CD14-positive monocyte (primary cell): ENCODE measurements at regions not wholly inside any gene's neighbourhood (a gene's known extent, or its start where the extent isn't known, plus 50 kb on each side); places are given as distances from the start of the nearest gene placed in this dataset.

Experiments
- DNase-seq, 3 donors: peaks; one replicate each; pipeline ENCODE4 v3.0.0-alpha.2; 2011 to 2022
- H2AFZ ChIP-seq: 2 replicates; pipeline ENCODE4 v1.6.0; 2012; ENCODE audit warnings: mild to moderate bottlenecking, low read depth, low read length, inconsistent platforms; ENCODE audit not compliant: insufficient read depth, poor library complexity, severe bottlenecking
- H3K27ac ChIP-seq, 2 donors: 1 replicate in 1 of 2; 2 replicates in 1 of 2; pipeline ENCODE4 v1.5.1; 2012 to 2013; ENCODE audit warnings: low read length in 2 of 2, control low read depth in 1 of 2, inconsistent platforms in 1 of 2, low read depth in 1 of 2, mild to moderate bottlenecking in 1 of 2
- H3K27me3 ChIP-seq, 2 donors: one replicate each; pipeline versions ENCODE4 v1.6.0 to v1.6.1; 2011 to 2013; ENCODE audit warnings: low read length in 2 of 2; ENCODE audit not compliant: control insufficient read depth in 2 of 2, insufficient read depth in 2 of 2
- H3K36me3 ChIP-seq, 2 donors: replicated peaks in 1 of 2; 1 replicate in 1 of 2; 2 replicates in 1 of 2; pipeline versions ENCODE4 v1.5.1 to v1.6.1; 2012 to 2013; ENCODE audit warnings: low read length in 2 of 2, control low read depth in 1 of 2, inconsistent platforms in 1 of 2, mild to moderate bottlenecking in 1 of 2; ENCODE audit not compliant: insufficient read depth in 2 of 2, control insufficient read depth in 1 of 2
- H3K4me1 ChIP-seq, 2 donors: 1 replicate in 1 of 2; 2 replicates in 1 of 2; pipeline versions ENCODE4 v1.5.1 to v1.6.1; 2012 to 2013; ENCODE audit warnings: low read length in 2 of 2, control low read depth in 1 of 2, inconsistent platforms in 1 of 2, mild to moderate bottlenecking in 1 of 2, moderate library complexity in 1 of 2; ENCODE audit not compliant: insufficient read depth in 2 of 2, control insufficient read depth in 1 of 2
- H3K4me2 ChIP-seq: replicated peaks from 2 replicates; pipeline ENCODE3; 2012; ENCODE audit warnings: low read length, moderate library complexity, mild to moderate bottlenecking; ENCODE audit not compliant: poor library complexity, severe bottlenecking; ENCODE audit errors: extremely low read depth
- H3K4me3 ChIP-seq, 3 experiments: fragments of 200-600 bp in 1 of 3; sonication (generic) in 1 of 3; replicated peaks in 1 of 3; 1 replicate in 2 of 3; 2 replicates in 1 of 3; pipeline ENCODE4 v1.5.1; 2011 to 2013; ENCODE audit warnings: low read length in 3 of 3, mild to moderate bottlenecking in 3 of 3, control low read depth in 2 of 3, low read depth in 2 of 3, inconsistent platforms in 1 of 3, moderate library complexity in 1 of 3
- H3K79me2 ChIP-seq: 2 replicates; pipeline ENCODE4 v1.6.0; 2012; ENCODE audit warnings: mild to moderate bottlenecking, control low read depth, inconsistent platforms, low read length, moderate library complexity; ENCODE audit not compliant: insufficient read depth
- H3K9ac ChIP-seq: 2 replicates; pipeline ENCODE4 v1.6.0; 2017; ENCODE audit warnings: low read length, mild to moderate bottlenecking; ENCODE audit not compliant: insufficient read depth, poor library complexity, severe bottlenecking
- H3K9me3 ChIP-seq, 2 donors: replicated peaks in 1 of 2; 1 replicate in 1 of 2; 2 replicates in 1 of 2; pipeline versions ENCODE4 v1.5.1 to v1.6.1; 2012 to 2013; ENCODE audit warnings: low read length in 2 of 2, control low read depth in 1 of 2; ENCODE audit not compliant: control insufficient read depth in 1 of 2, insufficient read depth in 1 of 2
- H4K20me1 ChIP-seq: 2 replicates; pipeline ENCODE4 v1.6.0; 2012; ENCODE audit warnings: mild to moderate bottlenecking, low read length, control low read depth, moderate library complexity; ENCODE audit not compliant: insufficient read depth
- H3K27ac Mint-ChIP-seq, 7 donors: one replicate each; pipeline ENCODE4 v1.8.0; 2020; ENCODE audit warnings: mild to moderate bottlenecking in 7 of 7, mixed read lengths in 7 of 7, moderate library complexity in 6 of 7, inconsistent platforms in 2 of 7
- H3K27me3 Mint-ChIP-seq, 3 donors: one replicate each; pipeline ENCODE4 v1.8.0; 2021 to 2022; ENCODE audit warnings: low read depth in 3 of 3, mild to moderate bottlenecking in 3 of 3, mixed read lengths in 3 of 3, moderate library complexity in 3 of 3, inconsistent platforms in 1 of 3
- H3K36me3 Mint-ChIP-seq, 2 donors: one replicate each; pipeline ENCODE4 v1.8.0; 2020; ENCODE audit warnings: mixed read lengths in 2 of 2, inconsistent platforms in 1 of 2, mild to moderate bottlenecking in 1 of 2
- H3K4me1 Mint-ChIP-seq: one replicate; pipeline ENCODE4 v1.8.0; 2020; ENCODE audit warnings: mild to moderate bottlenecking, mixed read lengths
- H3K4me3 Mint-ChIP-seq, 2 donors: one replicate each; pipeline ENCODE4 v1.8.0; 2020; ENCODE audit warnings: mild to moderate bottlenecking in 2 of 2, mixed read lengths in 2 of 2, moderate library complexity in 1 of 2
- H3K9me3 Mint-ChIP-seq, 7 donors: one replicate each; pipeline ENCODE4 v1.8.0; 2020 to 2022; ENCODE audit warnings: mixed read lengths in 7 of 7, mild to moderate bottlenecking in 6 of 7, moderate library complexity in 6 of 7, inconsistent platforms in 2 of 7
- WGBS: methylation state at CpG from one replicate; pipeline ENCODE4 v1.1.5; 2013; ENCODE audit warnings: missing lambda C conversion rate; ENCODE audit not compliant: insufficient coverage; 5-methylcytosine and 5-hydroxymethylcytosine counted together
- intact Hi-C, 2 donors: fragments of 100-400 bp; cut with micrococcal nuclease; formaldehyde crosslinking; loops; one replicate each; pipeline versions ENCODE4 v1.15.0 to v1.15.1; 2023
- TF ChIP-seq, protein P1 (sequence below): fragments of 200-600 bp; IDR thresholded peaks from one replicate; pipeline ENCODE4 v1.8.0; 2022; ENCODE audit warnings: antibody characterized with exemption, mild to moderate bottlenecking

DNA sequence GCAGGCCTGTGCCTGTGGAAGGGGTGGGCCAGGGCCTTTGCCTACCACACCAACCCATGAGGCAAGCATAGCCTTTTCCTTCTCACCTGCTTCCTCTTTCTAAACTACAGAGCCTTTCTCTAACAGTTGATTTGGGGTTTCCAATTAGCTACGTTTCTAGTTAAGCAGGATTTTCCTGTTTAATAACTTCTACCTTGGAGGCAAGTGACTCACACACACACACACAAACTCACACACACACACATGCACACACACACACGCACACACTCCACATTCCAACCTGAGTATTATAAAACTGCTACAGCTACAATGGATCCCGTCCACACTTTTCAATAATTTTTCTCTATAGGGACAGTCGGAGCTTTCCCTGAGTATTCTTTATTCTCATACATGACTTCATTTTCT, 84.9 kb downstream of the SOX11 start:
- no peak overlapping the region for H3K27ac ChIP-seq
- no peaks in the 10 kb centered on the region for H3K36me3 ChIP-seq
- Mint-ChIP-seq H3K27ac (no peak overlapping the region), H3K9me3 (peaks cover 0 to 4% (median 2%) of the 10 kb centered on the region in 7 donors), H3K27me3 (peaks cover 0 to 1% (median 0%) of the 10 kb centered on the region in 3 donors), H3K4me1 (no peaks in the 10 kb centered on the region), H3K36me3 (no peaks in the 10 kb centered on the region), H3K4me3 (no peak overlapping the region)
- H3K4me2 ChIP-seq = no peak overlapping the region
- DNase-seq = no peak
- H3K27me3 ChIP-seq = no peaks in the 10 kb centered on the region
- no peaks in the 10 kb centered on the region for H3K79me2 ChIP-seq
- intact Hi-C loops = no loop called here
- H3K4me3 ChIP-seq = no peak overlapping the region
- H3K9me3 ChIP-seq = peaks cover 0 to 9% of the 10 kb centered on the region in 2 donors
- no peaks in the 10 kb centered on the region for H3K4me1 ChIP-seq
- no peak overlapping the region for H3K9ac ChIP-seq
- WGBS = 80% methylated on average over 1 of the region's 4 CpGs
- H4K20me1 ChIP-seq = no peaks in the 10 kb centered on the region
- TF ChIP-seq, protein P1, sequence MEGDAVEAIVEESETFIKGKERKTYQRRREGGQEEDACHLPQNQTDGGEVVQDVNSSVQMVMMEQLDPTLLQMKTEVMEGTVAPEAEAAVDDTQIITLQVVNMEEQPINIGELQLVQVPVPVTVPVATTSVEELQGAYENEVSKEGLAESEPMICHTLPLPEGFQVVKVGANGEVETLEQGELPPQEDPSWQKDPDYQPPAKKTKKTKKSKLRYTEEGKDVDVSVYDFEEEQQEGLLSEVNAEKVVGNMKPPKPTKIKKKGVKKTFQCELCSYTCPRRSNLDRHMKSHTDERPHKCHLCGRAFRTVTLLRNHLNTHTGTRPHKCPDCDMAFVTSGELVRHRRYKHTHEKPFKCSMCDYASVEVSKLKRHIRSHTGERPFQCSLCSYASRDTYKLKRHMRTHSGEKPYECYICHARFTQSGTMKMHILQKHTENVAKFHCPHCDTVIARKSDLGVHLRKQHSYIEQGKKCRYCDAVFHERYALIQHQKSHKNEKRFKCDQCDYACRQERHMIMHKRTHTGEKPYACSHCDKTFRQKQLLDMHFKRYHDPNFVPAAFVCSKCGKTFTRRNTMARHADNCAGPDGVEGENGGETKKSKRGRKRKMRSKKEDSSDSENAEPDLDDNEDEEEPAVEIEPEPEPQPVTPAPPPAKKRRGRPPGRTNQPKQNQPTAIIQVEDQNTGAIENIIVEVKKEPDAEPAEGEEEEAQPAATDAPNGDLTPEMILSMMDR = no peak
- H2AFZ ChIP-seq = no peak overlapping the region

DNA sequence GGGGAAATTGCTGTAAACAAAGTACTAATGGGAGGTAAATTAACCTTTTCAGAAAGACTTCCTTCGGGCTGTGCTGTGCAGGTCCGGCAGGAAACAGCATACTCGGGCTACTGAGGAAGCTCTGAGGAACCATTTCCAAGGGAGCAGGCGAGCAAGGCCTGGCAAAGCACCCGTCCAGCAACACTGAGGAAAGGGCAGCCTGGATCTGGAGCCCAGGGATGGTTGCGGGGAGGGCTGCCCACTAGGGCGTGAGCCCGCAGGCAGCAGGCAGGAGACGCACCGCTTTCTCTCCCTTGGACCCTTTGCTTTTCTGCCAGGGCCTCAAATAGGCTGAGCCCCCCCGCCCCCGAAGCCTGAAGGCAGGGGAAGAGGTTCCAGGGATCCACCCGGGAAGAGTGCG, 89.5 kb downstream of the SOX11 start:
- no peaks in the 10 kb centered on the region for H3K27me3 ChIP-seq
- no peak overlapping the region for H2AFZ ChIP-seq
- H3K79me2 ChIP-seq = no peaks in the 10 kb centered on the region
- peaks cover 7 to 9% of the 10 kb centered on the region in 2 donors for H3K9me3 ChIP-seq
- H3K4me1 ChIP-seq = no peaks in the 10 kb centered on the region
- DNase-seq = no peak
- H3K36me3 Mint-ChIP-seq = no peaks in the 10 kb centered on the region
- TF ChIP-seq, protein P1 = no peak
- WGBS = 90% methylated on average over 11 of the region's 14 CpGs
- H3K27ac Mint-ChIP-seq = no peak overlapping the region
- H3K27me3 Mint-ChIP-seq = peaks cover 0 to 4% (median 0%) of the 10 kb centered on the region in 3 donors
- intact Hi-C loops = no loop called here
- no peaks in the 10 kb centered on the region for H4K20me1 ChIP-seq
- H3K9me3 Mint-ChIP-seq = peaks cover 2 to 11% (median 5%) of the 10 kb centered on the region in 7 donors
- no peak overlapping the region for H3K4me2 ChIP-seq
- H3K27ac ChIP-seq = no peak overlapping the region
- no peak overlapping the region for H3K4me3 Mint-ChIP-seq
- H3K36me3 ChIP-seq = no peaks in the 10 kb centered on the region
- no peak overlapping the region for H3K9ac ChIP-seq
- H3K4me3 ChIP-seq = no peak overlapping the region
- no peaks in the 10 kb centered on the region for H3K4me1 Mint-ChIP-seq
